ENCODE measurements at regions not wholly inside any gene's neighbourhood (a gene's known extent, or its start where the extent isn't known, plus 50 kb on each side); places are given as distances from the start of the nearest gene placed in this dataset.

DNA sequence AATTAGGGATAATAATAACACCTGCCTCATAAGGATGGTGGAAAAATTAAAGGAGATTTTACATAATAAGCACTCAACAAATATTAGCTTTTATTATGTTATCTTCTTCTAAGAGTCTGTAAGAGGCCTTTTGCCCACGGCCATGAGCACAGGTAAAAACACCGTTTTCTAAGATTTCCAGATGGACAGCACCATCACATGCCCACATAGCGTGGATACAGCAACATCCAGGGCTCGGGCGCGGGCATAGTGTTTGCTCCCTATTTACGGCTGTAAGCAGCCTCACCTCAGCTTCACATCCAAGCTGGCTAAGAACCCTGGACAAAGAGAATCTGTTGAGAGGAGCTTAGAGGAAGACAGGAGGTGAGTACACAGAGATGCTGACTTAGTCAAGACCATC lies 216.4 kb upstream of the IRF2BP2 start:
- Histone ChIP-seq H3K4ac (ENCODE audit: low read depth, low read length) (no peak overlapping the region), H3K56ac (ENCODE audit: insufficient read length, low read depth, low read length) (no peak overlapping the region), H3K27ac (ENCODE audit: insufficient read length, low read depth, low read length) (no peak overlapping the region), H3K27me3 (ENCODE audit: insufficient read depth, low read length) (no peaks in the 10 kb centered on the region), H3K9ac (ENCODE audit: extremely low read depth, insufficient read length, low read length) (no peak overlapping the region), H3K4me1 (ENCODE audit: insufficient read depth, low read length) (no peaks in the 10 kb centered on the region), H4K91ac (ENCODE audit: insufficient read length, low read depth, low read length) (no peak overlapping the region), H3K9me3 (ENCODE audit: control insufficient read depth, low read depth, low read length) (no peaks in the 10 kb centered on the region), H4K20me1 (ENCODE audit: control insufficient read depth, insufficient read depth, insufficient read length) (no peaks in the 10 kb centered on the region), H2BK15ac (ENCODE audit: low read depth, low read length) (no peak overlapping the region), H3K23me2 (ENCODE audit: insufficient read length, low read depth, low read length, poor library complexity, severe bottlenecking) (no peaks in the 10 kb centered on the region), H2AK5ac (ENCODE audit: insufficient read length, low read length) (no peak overlapping the region), H2BK5ac (ENCODE audit: insufficient read length, low read length) (no peak overlapping the region), H2BK120ac (ENCODE audit: low read depth, low read length, poor library complexity, severe bottlenecking) (no peak overlapping the region), H3K79me1 (ENCODE audit: insufficient read depth, low read depth, low read length, poor library complexity, severe bottlenecking) (no peaks in the 10 kb centered on the region), H3K14ac (ENCODE audit: insufficient read depth, low read length) (no peak overlapping the region), H2BK12ac (ENCODE audit: insufficient read length, low read depth, low read length) (no peak overlapping the region), H3K18ac (ENCODE audit: insufficient read length, low read depth, low read length) (no peak overlapping the region), H3K4me2 (ENCODE audit: insufficient read depth, insufficient read length, low read length) (no peak overlapping the region), H3K23ac (ENCODE audit: insufficient read length, low read depth, low read length) (no peak overlapping the region), H2AFZ (ENCODE audit: low read length) (no peak overlapping the region), H3K79me2 (ENCODE audit: insufficient read depth, low read length) (no peaks in the 10 kb centered on the region), H2BK20ac (ENCODE audit: low read depth, low read length, poor library complexity, severe bottlenecking) (no peak overlapping the region), H4K5ac (ENCODE audit: insufficient read length, low read depth, low read length) (no peak overlapping the region), H3T11ph (ENCODE audit: low read length) (no peak overlapping the region), H4K8ac (replicated peaks; ENCODE audit: insufficient read length, low read depth, low read length) (no peak overlapping the region)
- Mint-ChIP-seq H3K9me3 (no peaks in the 10 kb centered on the region; a peak in 1 of 5 replicates), H3K36me3 (ENCODE audit: insufficient read depth in 1 of 3, low read depth in 3 of 3) (no peaks in the 10 kb centered on the region), H3K4me3 (no peak overlapping the region), H3K4me1 (peaks cover 0 to 4% of the 10 kb centered on the region in 2 experiments; a peak in 1 of 4 replicates), H3K27me3 (ENCODE audit: low read depth) (peaks cover 4% of the 10 kb centered on the region), H3K27ac (peak overlapping the region in 1 of 3 experiments; percentile 60; a peak in 1 of 7 replicates)
- DNase-seq = no peak
- TF ChIP-seq, protein P1, sequence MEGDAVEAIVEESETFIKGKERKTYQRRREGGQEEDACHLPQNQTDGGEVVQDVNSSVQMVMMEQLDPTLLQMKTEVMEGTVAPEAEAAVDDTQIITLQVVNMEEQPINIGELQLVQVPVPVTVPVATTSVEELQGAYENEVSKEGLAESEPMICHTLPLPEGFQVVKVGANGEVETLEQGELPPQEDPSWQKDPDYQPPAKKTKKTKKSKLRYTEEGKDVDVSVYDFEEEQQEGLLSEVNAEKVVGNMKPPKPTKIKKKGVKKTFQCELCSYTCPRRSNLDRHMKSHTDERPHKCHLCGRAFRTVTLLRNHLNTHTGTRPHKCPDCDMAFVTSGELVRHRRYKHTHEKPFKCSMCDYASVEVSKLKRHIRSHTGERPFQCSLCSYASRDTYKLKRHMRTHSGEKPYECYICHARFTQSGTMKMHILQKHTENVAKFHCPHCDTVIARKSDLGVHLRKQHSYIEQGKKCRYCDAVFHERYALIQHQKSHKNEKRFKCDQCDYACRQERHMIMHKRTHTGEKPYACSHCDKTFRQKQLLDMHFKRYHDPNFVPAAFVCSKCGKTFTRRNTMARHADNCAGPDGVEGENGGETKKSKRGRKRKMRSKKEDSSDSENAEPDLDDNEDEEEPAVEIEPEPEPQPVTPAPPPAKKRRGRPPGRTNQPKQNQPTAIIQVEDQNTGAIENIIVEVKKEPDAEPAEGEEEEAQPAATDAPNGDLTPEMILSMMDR (conservative IDR thresholded peaks at IDR 0.05) = no peak
- WGBS (ENCODE audit: extremely low coverage, insufficient read length, low lambda C conversion rate) = no CpG with 5 or more reads among the region's 7 CpGs

Measured in H9 (cell line).